Endothelial cell (in vitro differentiated cells): ENCODE measurements at regions not wholly inside any gene's neighbourhood (a gene's known extent, or its start where the extent isn't known, plus 50 kb on each side); places are given as distances from the start of the nearest gene placed in this dataset.

Experiments
- DNase-seq: peaks from one replicate; pipeline ENCODE4 v3.0.0; 2021; ENCODE audit warnings: low spot score
- H3K27ac Mint-ChIP-seq: one replicate; pipeline ENCODE4 v1.8.0; 2021; ENCODE audit warnings: mixed read lengths, inconsistent platforms; ENCODE audit not compliant: unreplicated experiment
- H3K27me3 Mint-ChIP-seq: one replicate; pipeline ENCODE4 v1.8.0; 2021; ENCODE audit warnings: mild to moderate bottlenecking, moderate library complexity, mixed read lengths, inconsistent platforms; ENCODE audit not compliant: unreplicated experiment
- H3K36me3 Mint-ChIP-seq: one replicate; pipeline ENCODE4 v1.8.0; 2021; ENCODE audit warnings: mild to moderate bottlenecking, low read depth, mixed read lengths, inconsistent platforms; ENCODE audit not compliant: unreplicated experiment
- H3K4me1 Mint-ChIP-seq: one replicate; pipeline ENCODE4 v1.8.0; 2021; ENCODE audit warnings: mild to moderate bottlenecking, mixed read lengths, inconsistent platforms; ENCODE audit not compliant: unreplicated experiment
- H3K4me3 Mint-ChIP-seq: one replicate; pipeline ENCODE4 v1.8.0; 2021; ENCODE audit warnings: mild to moderate bottlenecking, mixed read lengths, inconsistent platforms; ENCODE audit not compliant: unreplicated experiment
- H3K9me3 Mint-ChIP-seq: one replicate; pipeline ENCODE4 v1.8.0; 2021; ENCODE audit warnings: mixed read lengths, inconsistent platforms; ENCODE audit not compliant: unreplicated experiment
- CTCF ChIP-seq: fragments of 200-600 bp; sonication (generic); IDR thresholded peaks from one replicate; pipeline ENCODE4 v1.5.0; 2021; ENCODE audit warnings: antibody characterized with exemption; ENCODE audit not compliant: unreplicated experiment

- H3K4me3 Mint-ChIP-seq: no peak overlapping the region
- H3K36me3 Mint-ChIP-seq: no peaks in the 10 kb centered on the region
- H3K4me1 Mint-ChIP-seq: no peaks in the 10 kb centered on the region
- DNase-seq: no peak
- no peak for TF ChIP-seq CTCF
- H3K27ac Mint-ChIP-seq: no peak overlapping the region
- H3K27me3 Mint-ChIP-seq: no peaks in the 10 kb centered on the region
- H3K9me3 Mint-ChIP-seq: no peaks in the 10 kb centered on the region
Measured at GRCh38 chr2:220366765-220367164, 739.3 kb downstream of the SLC4A3 start.

GRCh38 chr2:220370764-220371163 lies 743.3 kb downstream of the SLC4A3 start:
- no peak for DNase-seq
- no peak for TF ChIP-seq CTCF
- Mint-ChIP-seq H3K27ac (no peak overlapping the region), H3K9me3 (no peaks in the 10 kb centered on the region), H3K27me3 (no peaks in the 10 kb centered on the region), H3K4me1 (peaks cover 10% of the 10 kb centered on the region), H3K4me3 (no peak overlapping the region), H3K36me3 (no peaks in the 10 kb centered on the region)

GRCh38 chr2:220371211-220371610 lies 743.8 kb downstream of the SLC4A3 start:
- no peaks in the 10 kb centered on the region for H3K36me3 Mint-ChIP-seq
- no peak for DNase-seq
- H3K4me3 Mint-ChIP-seq: no peak overlapping the region
- H3K9me3 Mint-ChIP-seq: no peaks in the 10 kb centered on the region
- no peak for TF ChIP-seq CTCF
- peaks cover 12% of the 10 kb centered on the region for H3K4me1 Mint-ChIP-seq
- no peaks in the 10 kb centered on the region for H3K27me3 Mint-ChIP-seq
- H3K27ac Mint-ChIP-seq: no peak overlapping the region

- Mint-ChIP-seq H3K27me3 (no peaks in the 10 kb centered on the region), H3K4me1 (peaks cover 12% of the 10 kb centered on the region), H3K9me3 (no peaks in the 10 kb centered on the region), H3K36me3 (no peaks in the 10 kb centered on the region), H3K27ac (no peak overlapping the region), H3K4me3 (no peak overlapping the region)
- DNase-seq: no peak
- no peak for TF ChIP-seq CTCF
Measured at GRCh38 chr2:220373878-220374277, 746.4 kb downstream of the SLC4A3 start.

- DNase-seq: no peak
- H3K36me3 Mint-ChIP-seq: no peaks in the 10 kb centered on the region
- H3K4me3 Mint-ChIP-seq: no peak overlapping the region
- H3K4me1 Mint-ChIP-seq: peaks cover 12% of the 10 kb centered on the region
- no peaks in the 10 kb centered on the region for H3K9me3 Mint-ChIP-seq
- H3K27me3 Mint-ChIP-seq: no peaks in the 10 kb centered on the region
- H3K27ac Mint-ChIP-seq: no peak overlapping the region
- TF ChIP-seq CTCF: no peak
Measured at GRCh38 chr2:220374282-220374681, 746.9 kb downstream of the SLC4A3 start.
